ENCODE measurements at regions not wholly inside any gene's neighbourhood (a gene's known extent, or its start where the extent isn't known, plus 50 kb on each side); places are given as distances from the start of the nearest gene placed in this dataset.

- DNase-seq = peak; percentile 34 to 37
Observed at GRCh38 chr2:234550511-234551107, 53.7 kb upstream of the ARL4C start.

DNA sequence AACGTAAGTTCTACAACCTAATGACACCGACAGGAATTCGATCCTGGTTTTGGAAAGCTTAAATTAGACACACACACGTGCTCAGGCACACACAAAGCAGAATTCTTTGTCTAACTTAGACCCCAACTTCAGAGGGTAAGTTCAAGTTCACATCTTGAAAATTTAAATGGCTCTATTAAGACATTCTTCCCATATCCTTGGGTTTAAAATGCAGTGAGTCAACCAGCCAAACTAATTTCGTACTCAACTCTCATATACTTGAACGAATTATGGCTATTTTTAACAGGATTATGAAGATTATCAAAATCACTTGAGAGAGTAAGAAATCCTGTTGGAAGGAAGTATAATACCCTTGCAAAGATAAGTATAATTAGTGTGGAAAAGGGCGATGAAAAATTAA is 53.2 kb upstream of the ARL4C start:
- DNase-seq = no peak

- DNase-seq = no peak
Observed at GRCh38 chr2:234548695-234549420, 52.0 kb upstream of the ARL4C start.

- DNase-seq = no peak
Observed at GRCh38 chr2:234546770-234547169, 49.9 kb upstream of the ARL4C start.

All from activated CD4-positive, alpha-beta T cell treated with anti-CD3 and anti-CD28 coated beads, Interleukin-2, amount 50 U/mL, for 4 hours (primary cell).